COLO829 (cell line): ENCODE measurements at regions not wholly inside any gene's neighbourhood (a gene's known extent, or its start where the extent isn't known, plus 50 kb on each side); places are given as distances from the start of the nearest gene placed in this dataset.
A peak's percentile ranks its signal among the peaks of the same experiment; 100 is the strongest.

Experiments
- DNase-seq: peaks from one replicate; pipeline ENCODE4 v3.0.0; 2012; ENCODE audit warnings: low spot score

DNA sequence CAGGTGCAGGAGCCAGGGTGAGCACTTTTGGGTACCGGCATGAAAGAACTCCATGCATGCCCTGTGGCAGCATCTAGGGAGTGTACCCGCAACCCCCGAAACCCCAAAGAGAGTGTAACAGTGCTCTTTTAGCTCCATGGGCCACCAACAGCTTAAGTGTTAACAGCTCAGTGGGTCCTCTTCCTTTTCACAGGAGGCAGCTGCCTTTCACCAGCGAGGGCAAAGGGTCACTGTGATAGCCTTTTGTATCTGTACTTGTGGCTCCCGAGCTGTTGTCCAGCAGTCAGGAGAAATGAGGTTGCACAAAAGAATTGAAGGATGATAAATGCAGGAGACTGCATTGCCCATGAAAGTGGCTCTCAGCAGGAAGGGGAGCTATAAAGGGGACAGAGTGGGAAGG, 1166.3 kb upstream of the ACVR2A start:
- DNase-seq = no peak

DNA sequence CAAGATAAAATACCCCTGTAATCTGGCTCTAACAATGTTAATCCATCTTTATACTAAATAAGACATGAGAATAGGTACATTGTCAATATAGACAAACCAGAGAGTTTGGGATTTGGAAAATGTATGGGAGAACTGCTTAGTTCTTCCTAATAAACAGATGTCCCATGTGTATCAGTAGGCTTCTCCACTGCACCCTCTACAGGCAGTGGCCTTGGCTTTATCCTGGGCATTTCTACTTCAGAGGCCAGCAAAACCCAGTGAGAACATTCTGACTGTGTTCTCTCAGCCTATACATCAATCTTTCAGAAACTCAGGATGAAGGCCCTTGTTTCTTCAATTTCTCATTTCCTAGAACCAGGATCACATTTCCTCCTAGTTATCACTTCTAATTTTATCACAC, 1167.5 kb upstream of the ACVR2A start:
- DNase-seq = no peak

DNA sequence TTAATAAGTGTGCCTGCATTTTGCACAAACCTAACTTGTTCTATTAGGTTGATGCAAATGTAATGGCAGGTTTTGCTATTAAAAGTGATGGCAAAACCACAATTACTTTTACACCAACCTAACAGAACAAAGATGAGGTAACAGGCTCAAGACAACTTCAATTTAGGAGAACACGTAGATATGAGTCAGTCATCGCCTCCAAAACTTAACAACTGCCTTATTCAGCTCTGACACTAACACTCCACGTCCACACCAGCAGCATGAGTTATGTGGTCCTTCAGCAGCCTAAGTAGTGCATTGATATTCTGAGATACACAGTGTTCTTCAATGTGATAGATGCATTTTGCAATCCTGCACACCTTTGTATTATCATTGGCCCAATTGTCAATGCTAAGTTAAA, 1175.1 kb upstream of the ACVR2A start:
- no peak for DNase-seq

DNA sequence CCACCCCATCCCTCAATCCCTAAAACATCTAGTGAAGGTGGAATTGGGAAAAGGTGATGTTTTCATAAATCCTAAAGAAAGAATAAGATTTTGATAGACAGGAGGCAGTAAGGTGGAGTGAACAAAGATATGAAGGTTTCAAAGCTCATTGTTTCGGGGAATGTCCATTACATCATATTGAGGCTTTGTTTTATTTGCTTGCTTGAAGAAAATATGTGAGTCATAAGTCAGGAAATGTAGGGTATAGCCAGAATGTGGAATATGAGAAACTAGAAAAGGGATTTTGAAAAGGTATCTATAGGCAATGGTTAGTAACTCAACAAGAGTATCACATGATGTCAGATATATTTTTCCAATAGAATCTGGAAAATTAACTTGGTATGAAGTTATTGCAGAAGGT, 1178.5 kb upstream of the ACVR2A start:
- no peak for DNase-seq

DNA sequence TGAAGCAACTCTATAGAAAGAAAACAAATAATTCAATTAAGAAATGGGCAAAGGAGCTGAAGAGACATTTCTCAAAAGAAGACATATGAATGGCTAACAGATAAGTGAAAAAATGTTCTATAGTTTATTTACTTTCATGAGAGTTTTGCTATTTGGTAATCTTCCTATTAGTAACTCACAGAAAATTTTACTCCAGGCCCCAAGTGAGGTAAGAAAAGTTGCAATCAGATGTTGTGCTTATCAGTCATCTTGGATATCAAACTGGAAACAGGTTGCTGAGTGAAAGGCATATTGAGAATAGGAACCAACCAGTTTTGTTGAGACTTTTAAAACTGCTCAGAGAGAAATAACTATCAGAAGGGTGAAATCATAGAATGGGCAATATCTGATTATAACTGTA, 1179.0 kb upstream of the ACVR2A start:
- no peak for DNase-seq

GRCh38 chr2:146661473-146662096, 1183.2 kb upstream of the ACVR2A start:
- peak; percentile 23 for DNase-seq

DNA sequence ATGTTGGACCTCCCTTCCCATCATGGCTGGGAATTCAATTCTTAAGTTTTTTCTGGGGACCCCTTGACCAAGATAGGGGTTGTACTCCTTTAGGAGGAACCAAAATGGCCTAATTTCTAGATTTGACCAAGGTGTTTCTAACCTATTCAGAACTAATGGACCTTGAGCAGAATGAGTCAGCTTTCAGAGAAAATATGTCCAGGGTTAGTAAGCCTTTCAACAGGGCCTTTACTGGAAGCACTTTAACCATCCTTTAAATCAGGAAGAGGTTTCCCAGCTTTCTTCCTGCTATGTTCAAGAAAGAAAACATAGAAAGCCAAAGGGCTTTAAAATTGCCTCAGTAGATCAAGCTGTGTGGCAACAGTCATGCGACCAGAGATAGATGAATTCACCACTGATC, 1184.9 kb upstream of the ACVR2A start:
- no peak for DNase-seq

DNA sequence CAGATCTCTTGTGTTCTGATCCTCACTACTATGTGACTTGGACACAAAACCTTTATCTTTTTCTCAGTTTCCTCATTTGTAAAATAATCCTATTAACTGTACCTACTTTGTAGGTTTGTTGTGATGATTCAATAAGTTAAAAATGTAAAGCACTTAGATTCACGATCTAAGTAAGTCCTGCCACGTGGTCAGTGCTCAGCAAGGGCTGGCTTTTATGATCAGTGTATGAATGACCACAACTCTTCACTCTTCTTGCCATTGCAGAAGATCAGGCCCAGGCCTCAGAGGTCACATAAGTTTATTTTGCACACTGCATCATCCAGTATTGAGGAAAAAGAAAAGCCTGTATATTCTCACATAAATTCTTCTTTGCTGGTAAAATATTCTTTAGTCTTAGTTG, 1192.5 kb upstream of the ACVR2A start:
- DNase-seq = peak; percentile 12

DNA sequence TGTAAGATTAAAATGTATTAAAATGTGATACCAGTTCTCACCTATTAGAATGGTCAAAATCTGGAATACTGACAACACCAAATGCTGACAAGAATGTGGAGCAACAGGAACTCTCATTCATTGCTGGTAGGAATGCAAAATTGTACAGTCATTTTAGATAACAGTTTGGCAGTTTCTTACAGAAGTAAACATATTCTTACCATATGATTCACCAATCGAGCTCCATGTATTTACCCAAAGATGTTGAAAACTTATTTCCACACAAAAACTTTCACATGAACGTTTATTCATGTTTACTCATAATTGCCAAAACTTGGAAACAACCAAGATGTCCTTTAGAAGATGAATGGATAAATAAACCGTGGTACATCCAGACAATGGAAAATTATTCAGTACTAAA, 1193.5 kb upstream of the ACVR2A start:
- DNase-seq = no peak

DNA sequence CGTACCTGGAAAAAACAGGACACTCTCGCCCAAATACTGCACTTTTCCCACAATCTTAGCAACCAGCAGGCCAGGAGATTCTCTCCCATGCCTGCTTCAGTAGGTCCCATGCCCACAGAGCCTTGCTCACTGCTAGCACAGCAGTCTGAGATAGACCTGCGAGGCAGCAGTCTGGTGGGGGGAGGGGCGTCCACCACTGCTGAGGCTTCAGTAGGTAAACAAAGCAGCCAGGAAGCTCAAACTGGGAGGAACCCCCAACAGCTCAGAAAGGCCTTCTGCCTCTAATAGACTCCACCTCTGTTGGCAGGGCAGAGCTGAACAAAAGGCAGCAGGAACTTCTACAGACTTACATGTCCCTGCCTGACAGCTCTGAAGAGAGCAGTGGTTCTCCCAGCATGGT, 1202.8 kb upstream of the ACVR2A start:
- no peak for DNase-seq

- peak; percentile 12 for DNase-seq
These were observed 1210.4 kb upstream of the ACVR2A start for GRCh38 chr2:146634230-146635097.

- DNase-seq = no peak
These were observed 1211.7 kb upstream of the ACVR2A start for GRCh38 chr2:146633159-146633558.

DNA sequence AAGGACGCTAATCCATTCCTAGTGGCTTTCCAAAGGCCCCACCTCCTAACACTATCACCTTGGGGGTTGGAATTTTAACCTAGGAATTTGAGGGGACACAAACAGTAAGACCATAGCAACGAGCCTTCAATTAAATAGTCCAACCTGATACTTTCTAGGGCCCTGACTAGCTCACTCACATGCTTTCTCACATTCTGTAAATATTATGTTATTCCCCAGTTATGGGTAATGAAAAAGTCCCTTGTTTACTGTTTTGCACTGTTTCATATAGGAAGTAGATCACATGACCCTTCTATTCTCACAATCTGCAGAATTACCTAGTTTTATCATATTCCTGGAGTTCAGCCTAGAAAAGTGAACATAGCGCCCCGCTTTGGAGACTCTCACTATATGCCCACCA, 1212.1 kb upstream of the ACVR2A start:
- DNase-seq = no peak

- no peak for DNase-seq
These were observed 1220.2 kb upstream of the ACVR2A start for GRCh38 chr2:146624430-146625160.

DNA sequence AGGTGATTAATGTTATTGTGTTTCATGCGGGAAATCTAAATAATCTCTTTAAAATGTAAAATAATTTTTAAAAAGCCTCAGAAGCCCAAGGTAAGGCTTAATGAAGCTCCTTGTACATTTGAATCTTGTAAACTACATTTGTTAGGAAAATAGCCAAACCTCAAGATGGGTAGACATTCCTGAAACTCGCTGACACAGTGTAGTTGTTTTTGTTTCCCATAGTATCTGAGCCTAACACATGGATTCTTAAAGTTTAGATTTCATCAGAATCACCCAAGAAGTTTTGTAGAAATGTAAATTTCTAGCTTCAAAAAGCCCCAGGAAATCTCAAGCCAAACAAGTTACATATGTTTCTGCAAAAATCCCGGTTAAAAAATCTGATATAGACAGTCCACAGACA, 1221.1 kb upstream of the ACVR2A start:
- DNase-seq = no peak

DNA sequence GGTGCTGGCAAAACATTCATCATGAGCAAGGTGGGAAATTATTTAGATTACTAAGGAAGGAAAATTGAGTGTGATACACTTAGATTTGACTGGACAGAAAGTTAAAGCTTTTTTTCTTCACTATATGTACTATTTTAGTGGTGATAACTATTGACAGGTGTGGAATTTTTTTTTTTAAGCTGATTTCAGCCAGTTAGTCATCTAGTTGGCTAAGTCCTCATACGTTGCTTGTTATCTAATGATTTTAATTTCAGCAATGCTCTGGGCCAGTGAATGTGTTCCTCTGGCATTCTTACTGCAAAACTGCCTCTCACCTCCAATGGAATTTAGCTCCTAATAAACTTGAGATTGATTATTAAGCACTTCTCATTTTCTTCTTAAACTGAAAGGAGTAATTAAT, 1223.2 kb upstream of the ACVR2A start:
- no peak for DNase-seq

DNA sequence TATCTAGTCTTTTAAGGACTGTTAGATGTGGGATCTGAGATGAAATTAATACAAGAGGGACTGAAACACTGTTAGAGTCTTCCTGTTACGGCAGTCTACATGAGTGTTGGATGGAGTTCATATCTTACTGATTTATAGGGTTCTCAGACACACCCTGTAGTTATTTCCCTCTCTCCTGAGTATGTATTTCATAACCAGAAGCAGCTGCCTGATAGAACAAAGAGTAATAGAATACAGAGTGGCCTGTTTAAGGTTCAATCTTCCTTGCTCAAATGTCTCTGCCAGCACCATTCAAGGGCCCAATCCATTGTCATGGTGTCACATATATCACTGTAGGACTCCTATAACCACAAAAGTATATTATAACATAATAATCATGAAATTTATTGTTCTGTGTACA, 1229.1 kb upstream of the ACVR2A start:
- no peak for DNase-seq

GRCh38 chr2:146608490-146608889, 1236.3 kb upstream of the ACVR2A start:
- no peak for DNase-seq

GRCh38 chr2:146604521-146604920, 1240.3 kb upstream of the ACVR2A start:
- no peak for DNase-seq

DNA sequence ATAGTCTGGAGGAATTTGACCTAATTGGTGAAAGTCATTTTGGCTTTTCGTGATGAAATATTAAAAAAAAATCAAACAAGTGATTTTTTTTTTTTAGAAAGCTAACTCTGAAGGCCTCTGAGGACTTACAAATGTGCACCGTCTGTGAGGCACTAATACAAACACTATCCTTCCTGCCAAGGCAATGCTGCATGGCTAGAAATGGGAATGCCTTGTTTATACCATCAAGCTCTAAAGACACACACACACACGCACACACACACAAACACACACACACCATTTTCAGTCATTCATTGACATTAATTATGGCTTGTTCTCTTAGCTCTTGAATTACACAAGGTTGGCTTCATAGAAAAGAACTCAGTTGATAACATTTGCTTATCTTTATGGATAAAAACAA, 1242.0 kb upstream of the ACVR2A start:
- no peak for DNase-seq

DNA sequence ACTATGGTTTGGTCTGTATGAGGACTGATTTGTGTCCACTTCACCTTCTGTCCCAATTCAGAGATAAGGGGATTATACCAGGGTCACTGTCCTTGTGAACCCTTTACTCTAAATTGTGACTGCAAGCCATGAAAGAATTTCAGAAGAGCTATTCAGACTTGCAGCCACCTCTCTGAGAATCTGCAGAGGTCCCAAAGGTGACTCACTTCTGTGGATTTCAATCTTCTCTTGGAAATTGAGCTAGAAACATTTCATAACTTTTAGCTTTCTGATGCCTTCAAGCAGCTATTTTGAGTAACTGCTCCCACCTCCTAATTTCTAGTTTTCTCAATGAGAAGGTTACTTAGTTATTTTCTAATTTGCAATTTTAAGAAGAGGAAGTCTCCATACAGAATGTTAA, 1242.4 kb upstream of the ACVR2A start:
- DNase-seq = no peak

DNA sequence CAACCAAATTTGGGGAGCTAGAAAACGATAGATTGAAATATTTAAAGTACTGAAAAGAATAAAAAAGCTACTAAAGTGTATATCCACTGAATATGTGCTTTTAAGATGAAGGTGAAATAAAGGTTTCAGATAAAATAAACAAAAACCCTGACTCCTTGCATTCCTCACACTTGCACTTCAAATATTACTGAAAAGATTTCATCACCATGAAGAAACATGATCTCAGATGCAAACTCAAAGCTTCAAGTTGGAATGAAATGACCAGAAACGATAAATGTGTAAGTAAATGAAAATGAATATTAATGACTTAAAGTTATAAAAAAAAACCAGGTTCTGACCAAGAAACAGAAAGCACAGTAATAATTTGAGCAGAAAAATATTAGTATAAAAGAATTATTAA, 1246.0 kb upstream of the ACVR2A start:
- DNase-seq = no peak

- DNase-seq = no peak
These were observed 1247.5 kb upstream of the ACVR2A start for GRCh38 chr2:146597291-146597690.
